Epidermal melanocyte (primary cell): ENCODE measurements at regions not wholly inside any gene's neighbourhood (a gene's known extent, or its start where the extent isn't known, plus 50 kb on each side); places are given as distances from the start of the nearest gene placed in this dataset.

Experiments
- DNase-seq: peaks from one replicate; pipeline ENCODE4 v3.0.0; 2011; ENCODE audit warnings: low spot score; ENCODE audit not compliant: insufficient read length

DNA sequence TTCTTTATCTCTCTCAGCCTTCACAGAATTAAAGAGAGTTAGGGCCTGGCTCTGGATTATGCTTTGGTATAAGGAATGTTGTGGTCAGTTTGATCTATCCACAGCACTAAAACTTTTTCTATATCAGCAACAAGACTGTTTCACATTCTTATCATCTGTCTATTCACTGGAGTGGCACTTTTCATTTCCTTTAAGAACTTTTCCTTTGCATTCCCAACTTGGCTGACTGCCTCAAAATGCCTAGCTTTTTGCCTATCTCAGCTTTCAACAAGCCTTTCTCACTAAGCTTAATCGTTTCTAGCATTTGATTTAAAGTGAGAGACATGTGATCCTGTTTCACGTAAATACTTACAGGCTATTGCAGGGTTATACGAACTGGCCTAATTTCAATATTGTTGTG, 471.8 kb downstream of the GBE1 start:
- DNase-seq: no peak

DNA sequence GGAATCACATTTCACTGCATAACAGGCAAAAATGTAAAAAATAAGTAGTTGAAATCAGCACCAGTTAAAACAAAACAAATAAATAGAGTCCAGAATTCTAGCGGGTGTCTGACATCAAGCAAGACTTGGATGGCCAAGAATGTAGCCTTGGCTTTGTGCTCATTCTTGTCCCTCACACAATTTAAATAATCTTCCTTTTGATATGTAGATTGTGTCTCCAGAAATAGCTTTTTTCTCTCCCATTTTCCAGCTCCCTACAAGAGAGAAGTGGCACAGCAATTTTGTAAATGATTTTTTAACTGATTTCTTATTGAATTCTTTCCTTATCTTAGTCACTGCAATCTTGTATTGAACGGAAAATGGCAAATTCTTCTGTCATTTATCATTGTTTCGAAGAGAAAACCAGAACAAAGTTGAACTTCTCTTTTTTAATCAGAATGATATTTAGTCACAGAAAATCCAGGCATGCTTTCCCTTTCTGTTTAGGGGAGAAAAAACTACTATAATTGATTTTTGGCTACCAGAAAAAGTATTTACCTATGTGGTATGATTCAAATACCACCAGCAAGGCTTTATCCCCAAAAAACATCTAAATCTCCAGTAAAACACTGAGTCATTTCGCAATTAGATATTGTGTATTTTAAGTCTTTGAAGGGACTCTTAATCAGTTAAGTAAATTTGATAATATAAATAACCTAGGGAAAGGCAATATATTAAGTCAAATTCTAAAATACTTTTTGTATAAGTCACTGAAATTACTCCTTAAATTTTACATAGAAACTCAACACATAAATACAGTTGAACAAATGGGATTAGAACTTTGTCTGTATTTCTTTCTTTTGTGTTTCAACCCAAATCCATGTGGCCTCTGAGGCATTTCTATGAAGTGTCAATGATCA, 481.7 kb downstream of the GBE1 start:
- no peak for DNase-seq

DNA sequence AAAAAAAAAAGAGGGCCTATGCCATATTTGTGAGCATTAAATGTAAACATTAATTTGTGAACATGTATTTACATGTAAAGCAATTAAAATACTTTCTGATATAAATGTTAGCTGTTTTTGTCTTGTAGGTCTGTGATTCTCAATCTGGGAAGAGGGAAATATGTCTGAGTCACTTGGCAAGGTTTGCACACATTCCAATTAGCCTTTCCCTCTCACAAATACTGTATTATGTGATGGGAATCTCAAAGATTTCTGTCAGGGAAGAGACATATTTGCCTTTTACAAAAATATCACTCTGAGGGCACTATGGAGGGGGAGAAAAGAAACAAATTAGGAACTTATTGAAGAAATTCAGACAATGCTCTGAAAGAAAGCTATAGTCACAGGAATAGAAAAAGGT, 483.6 kb downstream of the GBE1 start:
- DNase-seq: no peak

DNA sequence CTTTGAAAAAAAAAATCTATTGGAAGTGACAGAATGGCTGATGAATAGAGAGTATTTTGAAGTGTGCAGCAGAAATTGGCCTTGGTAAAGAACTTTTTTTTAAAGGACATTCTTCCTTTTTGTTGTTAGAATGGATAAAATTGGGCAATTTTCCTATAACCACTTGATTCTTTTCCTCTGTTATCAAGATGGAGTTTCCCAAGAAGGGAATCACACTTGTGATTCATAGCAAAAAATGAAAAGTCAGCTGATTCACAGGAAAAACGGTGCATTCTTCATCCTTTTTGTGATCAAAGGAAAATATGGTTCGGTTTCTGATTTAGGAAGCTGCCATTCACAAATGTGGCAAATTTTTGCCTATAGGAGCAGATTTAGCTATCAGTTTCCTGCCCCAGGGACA, 486.8 kb downstream of the GBE1 start:
- no peak for DNase-seq

DNA sequence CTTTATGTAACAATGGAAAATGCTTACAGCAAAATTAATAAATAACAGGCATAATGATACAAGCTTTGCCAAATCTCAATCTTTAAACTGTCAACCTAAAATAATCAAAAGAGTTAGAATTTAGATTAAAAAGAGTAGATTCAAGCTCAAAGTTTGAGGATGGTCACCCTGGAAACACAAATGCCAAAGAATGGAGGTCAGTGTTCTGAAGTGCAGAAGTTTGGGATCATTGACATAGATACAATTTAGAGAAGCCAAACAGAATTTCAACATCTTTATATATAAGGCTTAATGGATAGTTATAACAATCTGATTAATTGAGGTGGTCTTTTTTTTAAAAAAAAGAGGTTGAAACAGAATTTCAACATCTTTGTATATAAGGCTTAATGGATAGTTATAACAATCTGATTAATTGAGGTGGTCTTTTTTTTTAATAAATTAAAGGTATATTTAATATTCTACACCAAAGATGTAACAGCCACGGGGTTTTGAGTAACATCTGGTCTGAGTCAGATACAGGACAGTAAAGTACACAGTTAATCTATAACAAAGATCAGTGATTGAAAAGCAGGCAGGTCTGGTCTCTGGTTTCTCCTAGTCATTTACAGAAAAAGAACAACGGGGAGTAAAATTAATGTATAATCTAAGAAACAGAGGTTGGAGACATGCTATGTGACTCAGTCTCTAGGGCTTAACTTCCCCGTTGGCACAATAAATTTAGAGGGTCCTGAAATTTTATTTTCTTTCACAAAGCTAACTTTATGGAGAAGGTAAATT, 490.7 kb downstream of the GBE1 start:
- no peak for DNase-seq

DNA sequence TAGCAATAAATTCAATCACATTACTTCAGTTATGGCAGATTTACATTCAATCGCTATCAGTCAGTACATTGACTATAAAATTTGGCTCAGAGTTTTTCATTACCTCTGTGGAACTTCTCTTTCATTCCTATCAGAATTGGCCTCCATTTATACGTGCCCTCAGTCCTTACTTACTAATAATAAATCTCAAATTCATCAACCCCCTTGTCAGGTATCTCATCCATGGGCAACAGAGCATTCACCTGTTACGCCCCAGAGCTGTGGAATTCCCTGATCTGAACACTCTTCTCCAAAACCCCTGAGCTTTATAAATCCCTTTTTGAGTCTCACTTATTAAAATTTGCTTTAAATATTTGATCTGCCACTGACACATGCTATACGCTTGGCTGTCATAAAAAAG, 492.9 kb downstream of the GBE1 start:
- no peak for DNase-seq

DNA sequence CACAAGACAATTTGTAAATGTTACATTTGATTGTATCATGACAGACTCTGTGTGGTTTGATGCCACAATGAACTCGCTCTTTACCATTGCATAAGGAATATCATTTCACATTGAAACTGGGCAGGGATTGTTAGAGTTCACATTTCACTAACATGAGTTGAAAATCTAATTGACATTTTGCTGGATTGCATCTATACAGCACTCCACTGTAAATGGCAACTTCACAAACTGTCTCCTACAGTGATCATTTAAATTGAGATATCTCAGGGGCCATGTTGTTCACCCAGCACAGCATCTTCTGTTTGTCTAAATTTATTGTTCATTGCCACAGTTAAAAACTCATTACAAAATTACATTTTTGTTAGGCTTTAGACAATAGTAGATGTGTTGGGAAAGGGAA, 499.4 kb downstream of the GBE1 start:
- DNase-seq: no peak

DNA sequence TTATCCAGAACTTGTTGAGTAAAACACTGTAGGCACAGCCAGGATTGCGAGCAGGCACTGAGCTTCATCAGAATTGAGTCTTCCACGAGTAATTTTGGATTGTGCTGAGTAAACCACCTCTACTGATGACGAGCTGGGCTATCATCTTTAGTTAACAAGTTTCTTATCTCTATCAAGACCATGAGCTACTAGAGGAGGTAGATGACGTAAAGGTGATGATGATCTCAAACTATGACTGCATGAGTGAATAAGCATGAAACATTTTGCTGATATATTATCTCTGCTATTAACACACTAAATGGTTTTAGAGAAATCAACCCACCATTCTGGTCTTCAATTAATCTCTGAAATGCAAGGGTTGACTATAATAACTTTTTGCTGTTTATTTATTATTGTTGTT, 506.0 kb downstream of the GBE1 start:
- DNase-seq: no peak

DNA sequence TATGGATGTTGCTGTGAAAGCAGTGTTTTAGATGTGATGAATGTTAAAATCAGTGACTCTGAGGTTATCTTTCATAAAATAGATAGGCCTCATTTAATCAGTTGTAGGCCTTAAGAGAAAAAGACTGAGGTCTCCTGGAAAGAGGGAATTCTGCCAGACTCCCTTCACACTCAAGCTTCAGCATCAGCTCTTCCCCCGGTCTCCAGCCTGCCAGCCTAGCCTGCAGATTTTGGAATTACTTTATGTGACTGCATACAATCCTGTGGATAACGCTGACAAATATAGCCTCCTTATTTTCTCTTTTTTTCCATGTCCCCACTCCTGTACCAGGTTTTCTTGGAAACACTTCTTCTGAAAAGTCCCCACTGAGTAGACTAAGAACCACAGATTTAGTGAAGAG, 510.3 kb downstream of the GBE1 start:
- DNase-seq: no peak

DNA sequence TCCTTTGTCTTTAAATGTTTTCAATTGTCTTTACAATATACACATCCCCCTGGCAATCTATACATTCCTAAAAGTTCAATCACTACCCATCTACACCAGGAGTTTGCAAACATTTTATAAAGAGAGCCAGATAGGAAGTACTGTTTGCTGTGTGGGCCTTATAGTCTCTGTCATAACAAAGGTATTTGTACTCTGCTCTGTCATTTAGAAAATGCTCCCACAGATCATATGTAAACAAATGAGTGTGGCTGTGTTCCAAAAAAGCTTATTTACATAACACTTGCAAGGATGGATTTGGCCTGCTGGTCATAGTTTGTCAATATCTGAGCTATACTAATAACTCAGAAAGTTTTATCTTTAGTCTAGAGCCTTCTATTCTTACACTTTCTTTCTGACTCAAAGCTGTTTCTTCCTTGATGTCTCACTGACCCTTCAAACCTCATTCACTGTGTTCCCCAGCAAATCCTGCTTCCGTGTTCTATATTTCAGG, 511.9 kb downstream of the GBE1 start:
- DNase-seq: no peak

DNA sequence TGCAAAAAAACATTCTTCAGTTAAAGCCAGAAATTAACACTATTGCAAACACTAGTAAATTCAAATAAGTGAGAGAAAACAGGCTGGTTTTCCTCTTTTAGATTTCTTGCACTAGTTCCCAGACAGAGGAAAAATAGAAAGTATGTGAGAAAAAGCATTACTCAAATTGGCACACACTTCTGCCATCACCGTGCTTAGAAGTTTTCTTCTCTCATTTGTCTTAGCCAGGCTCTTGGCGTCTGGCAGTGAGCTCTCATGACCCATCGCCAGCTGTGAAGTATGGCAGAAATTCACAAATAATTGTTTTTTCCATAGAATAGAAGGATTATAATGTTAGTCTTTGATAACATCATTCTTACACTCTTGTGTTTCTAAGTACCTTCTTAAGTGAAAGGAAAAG, 515.9 kb downstream of the GBE1 start:
- no peak for DNase-seq

DNA sequence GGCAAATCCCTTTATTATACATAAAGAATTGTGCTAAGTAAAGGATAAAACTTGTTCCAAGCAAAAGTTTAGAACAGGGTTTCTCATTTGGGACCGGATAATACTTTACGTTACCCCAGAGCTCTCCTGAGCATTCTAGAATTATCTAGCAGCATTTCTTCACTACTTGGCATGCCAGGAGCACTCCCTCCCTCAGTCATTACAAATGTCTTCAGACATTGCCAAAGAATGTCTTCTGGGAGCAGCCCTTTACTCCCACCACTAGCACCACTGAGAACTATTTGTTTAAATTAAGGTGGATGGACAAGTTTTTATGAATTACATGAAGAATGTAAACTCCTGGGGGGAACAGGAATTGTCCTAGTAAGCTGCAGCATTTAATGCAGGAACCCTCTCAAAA, 516.4 kb downstream of the GBE1 start:
- DNase-seq: no peak

DNA sequence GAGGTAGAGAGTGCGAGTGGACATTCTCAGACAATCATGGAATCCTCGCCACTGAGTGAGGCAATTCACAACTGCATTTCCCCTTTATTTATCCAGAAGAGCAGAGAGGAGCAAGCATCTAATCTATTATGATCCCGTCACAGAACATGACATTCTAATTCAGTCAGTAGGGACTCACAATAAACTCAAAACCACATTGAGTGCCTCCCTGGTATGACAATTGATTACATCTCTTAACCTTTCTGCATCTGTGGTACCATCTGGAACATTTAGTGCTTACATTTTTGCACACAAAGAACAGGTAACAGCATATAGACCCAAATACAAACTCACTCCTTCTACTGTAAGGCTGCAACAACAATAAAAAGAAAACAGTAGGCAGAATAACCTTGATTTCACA, 517.2 kb downstream of the GBE1 start:
- no peak for DNase-seq

DNA sequence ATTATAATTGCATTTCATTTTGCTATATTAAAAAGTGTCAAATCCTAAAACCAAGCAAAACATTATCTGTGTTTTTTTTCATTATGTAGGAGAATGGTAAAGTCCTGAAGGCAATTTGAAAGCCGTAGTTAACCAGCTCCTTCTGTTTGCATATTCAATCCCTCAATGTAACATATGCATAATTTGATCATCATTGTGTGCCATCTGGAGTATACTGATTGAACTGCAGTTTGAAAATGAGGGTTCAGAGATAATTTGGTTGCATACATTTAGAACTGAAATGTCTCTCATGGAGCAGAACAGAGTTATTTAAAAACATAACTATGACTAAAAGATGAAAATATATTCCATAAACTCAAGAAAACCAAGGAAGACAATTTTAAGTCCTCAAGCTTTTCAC, 518.6 kb downstream of the GBE1 start:
- no peak for DNase-seq

DNA sequence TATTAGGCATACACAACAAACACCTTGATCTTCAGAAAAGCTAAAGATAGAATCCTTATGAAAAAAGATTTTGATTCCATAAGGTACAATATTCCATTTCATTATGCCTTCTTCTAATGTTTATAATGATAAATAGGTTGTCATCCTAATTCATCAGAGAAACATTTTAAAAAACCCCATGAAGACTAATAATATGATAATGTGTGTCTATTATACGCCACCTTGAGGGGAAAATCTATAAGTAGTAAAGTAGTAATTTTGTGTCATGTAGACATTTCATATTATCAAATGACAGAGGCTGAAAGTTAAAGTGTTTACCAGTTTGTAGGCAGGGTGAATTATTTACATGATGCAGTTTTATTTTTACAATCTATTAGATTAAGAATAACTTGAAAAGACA, 524.3 kb downstream of the GBE1 start:
- no peak for DNase-seq

DNA sequence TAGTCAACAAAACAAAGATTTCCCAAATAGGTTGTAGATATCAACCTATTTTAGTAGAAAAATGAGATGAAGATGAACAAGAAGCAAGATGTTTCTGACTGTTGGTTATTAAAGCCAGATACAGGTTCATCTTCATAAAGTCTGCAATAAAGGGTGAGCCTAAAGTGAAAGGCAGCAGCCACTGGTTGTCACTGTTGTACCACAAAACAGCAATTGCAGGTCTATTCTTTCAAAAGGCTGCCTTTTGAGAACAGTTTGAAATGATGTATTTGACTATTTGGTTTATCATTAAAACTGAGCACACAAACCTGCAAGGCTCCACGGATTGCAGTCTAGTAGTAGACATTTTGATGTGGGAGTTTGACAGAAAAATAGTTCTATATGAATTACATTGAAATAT, 543.4 kb downstream of the GBE1 start:
- no peak for DNase-seq

DNA sequence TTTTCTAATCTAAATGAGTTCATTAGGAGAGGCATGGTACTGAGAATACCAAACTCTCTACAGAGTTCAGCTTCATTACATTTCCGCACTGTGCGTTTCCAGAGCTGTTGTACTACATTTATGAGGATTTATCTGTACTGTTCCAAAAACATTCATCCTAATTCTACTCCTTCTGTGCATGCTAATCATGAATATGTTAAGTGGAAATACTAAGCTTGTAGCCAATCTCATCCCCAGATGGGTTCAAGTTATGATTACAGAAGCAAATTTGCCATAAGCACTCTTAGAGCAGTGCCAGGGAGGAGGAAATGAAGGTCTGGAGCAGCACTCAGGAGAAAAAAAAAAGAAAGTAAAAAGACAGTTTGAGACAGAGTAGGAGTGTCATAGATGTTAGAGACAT, 544.3 kb downstream of the GBE1 start:
- DNase-seq: no peak

DNA sequence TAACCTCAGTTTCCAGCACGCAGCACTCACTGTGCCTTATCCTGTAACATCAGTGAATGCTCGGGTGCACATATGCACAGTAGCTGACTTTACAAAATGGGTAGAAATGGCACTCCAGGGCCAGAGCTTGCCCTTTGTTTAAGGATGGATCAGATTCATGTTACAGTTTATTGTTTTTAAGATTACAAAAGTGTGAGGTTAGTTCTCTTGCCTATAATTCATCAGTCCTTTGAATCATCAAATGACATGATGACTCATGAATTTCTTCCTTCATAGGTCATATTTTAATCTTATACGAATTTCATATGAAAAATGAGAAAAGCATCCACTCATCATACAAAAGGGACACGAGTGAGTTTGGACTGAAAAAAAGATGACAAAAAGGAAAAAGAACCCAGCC, 545.3 kb downstream of the GBE1 start:
- no peak for DNase-seq

DNA sequence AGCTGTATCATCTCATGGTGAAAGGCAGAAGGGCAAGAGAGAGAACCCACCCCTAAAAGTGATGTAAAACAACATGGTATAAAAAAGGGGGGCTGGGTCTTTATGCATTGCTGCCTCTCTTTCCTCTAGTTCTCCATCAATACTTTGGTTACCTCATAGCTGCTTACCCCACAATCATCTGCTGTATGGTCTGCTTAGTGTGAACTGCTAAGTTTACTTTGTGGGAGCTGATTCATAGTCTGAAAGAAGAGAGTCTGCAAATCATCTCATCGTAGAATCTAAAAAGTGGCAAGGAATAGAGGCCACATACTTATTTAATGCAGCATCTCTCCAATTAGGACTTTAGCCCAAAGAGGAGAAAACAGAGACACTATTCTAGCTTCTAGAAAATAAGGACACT, 546.8 kb downstream of the GBE1 start:
- no peak for DNase-seq

DNA sequence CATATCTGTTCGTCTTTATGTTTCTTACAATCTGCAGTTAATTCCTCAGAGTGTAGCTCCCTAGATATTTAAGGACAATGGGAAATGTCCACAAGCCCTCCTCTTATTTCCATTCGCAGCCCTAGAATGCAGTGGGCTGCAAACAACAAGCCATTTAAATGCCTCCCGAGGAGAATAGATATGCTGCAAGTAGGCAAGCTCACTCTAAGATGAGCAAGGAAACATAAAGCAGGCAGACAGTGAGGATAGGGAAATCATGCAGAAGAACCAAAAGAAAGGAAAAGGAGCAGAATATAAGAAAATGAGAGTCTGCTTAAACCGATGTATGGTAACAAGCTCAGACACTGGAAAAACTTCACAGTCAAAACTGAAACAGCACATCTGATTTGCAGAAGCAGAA, 561.9 kb downstream of the GBE1 start:
- DNase-seq: no peak

DNA sequence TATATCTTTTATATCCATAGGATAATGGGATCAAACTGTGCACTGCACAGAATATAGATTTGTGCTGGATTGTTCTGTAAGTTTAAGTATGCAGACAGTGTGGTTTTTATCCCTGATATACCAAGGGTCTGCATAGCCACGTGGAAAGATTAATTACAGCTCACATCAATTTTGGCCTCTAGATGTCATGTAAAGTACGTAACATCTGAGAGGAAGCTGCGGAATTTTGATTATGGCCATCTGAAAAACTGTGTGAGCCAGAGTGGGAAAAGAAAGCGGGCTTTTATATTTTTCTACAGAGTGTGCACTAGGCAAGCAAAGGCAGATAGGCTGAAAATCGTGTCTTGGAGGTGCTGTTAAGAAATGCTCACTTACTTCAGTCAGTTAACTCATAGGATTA, 562.7 kb downstream of the GBE1 start:
- no peak for DNase-seq

DNA sequence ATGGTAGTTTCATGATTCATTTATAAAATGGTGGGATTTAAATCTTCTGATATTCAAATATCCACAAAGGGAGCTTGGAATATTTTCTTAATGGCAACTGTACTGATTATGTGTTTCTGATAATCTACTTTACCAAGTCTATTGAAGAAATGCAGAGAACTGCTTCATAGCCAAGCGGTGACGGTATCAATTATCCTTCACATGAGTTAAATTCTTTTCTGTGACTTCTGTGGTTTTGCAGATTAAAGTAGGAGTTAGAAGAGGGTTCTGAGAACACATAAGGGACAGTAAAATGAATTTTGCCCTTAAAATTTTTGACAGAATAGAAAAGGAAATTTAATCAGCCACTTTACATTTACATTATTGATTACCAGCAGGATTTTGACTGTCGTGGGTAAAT, 563.2 kb downstream of the GBE1 start:
- DNase-seq: no peak

DNA sequence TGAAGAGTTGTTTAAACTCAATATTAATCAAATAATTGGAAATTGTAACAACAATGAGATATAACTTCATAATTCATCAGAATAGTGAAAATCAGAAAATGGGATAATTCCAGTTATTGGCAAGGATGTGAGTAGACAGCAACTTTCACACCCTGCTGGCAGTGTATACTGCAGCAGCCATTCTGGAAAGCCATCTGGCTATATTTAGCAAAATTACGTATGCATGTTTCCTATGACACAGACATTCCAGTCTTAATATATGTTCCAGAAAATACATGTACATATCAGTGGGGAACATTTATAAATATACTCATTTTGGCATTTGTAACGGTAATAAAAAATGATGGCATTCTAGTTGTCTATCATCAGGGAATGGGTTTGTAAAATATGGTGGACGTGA, 564.1 kb downstream of the GBE1 start:
- no peak for DNase-seq
